Stimulated activated CD8-positive, alpha-beta memory T cell treated with anti-CD3 and anti-CD28 coated beads, Interleukin-15, amount 100 ng/mL, for 1 hour (primary cell): ENCODE measurements at regions not wholly inside any gene's neighbourhood (a gene's known extent, or its start where the extent isn't known, plus 50 kb on each side); places are given as distances from the start of the nearest gene placed in this dataset.
A peak's percentile ranks its signal among the peaks of the same experiment; 100 is the strongest.
"Not testable (repeated sequence)": the region's sequence is repeated elsewhere in the genome, so short reads cannot be mapped to it uniquely, and the experiment has no call there.

Source experiments
- DNase-seq: peaks from one replicate; pipeline ENCODE4 v3.0.0-alpha.2; 2020; ENCODE audit warnings: low read depth

DNA sequence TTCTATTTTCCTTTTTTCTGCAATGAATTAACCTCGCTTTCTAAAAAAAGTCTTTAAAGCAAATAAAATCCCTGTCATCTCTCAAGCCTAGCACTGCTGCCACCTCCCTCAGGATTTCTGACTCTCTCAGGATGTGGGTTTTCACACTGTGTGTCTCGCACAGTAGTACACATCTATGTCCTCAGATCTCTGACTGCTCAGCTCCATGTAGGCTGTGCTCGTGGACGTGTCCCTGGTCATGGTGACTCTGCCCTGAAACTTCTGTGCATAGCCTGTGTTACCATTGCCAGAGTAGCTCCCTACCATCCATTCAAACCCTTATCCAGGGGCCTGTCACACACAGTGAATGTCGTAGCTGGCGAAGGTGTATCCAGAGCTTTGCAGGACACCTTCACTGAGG is 619.3 kb downstream of the TMEM121 start:
- not testable (repeated sequence) for DNase-seq

DNA sequence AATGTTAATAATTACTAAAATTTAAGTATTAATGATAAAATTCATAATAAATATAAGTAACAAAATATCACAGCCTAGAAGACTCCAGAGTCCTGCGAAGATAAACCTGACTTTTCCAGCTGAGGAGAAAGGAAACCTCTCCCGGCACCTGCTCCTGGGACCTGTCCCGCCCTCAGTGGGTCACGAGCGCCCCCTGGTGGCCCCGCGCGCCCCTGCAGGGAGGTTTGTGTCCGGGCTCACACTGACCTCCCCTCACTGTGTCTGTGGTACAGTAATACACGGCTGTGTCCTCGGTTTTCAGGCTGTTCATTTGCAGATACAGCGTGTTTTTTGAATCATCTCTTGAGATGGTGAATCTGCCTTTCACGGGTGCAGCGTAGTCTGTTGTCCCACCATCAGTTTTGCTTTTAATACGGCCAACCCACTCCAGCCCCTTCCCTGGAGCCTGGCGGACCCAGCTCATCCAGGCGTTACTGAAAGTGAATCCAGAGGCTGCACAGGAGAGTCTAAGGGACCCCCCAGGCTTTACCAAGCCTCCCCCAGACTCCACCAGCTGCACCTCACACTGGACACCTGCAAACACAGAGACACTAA is 627.1 kb downstream of the TMEM121 start:
- DNase-seq = peak; percentile 75

DNA sequence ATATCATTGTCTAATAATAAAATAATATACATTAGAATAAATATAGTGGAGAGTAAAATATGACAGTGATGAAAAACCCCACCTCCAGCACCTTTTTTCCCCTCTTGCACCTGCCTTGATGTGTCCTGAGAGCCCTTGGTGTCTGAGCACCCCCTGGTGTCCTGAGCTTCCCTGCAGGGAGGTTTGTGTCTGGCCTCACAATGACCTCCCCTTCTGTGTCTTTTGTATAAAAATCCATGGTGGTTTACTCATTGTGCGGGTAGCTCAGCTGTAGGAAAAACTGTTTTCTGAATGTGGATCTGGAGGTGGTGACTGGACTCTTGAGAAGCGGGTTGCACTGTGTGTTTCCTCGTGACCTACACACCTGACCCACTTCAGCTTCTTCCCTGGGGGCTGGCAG is 636.9 kb downstream of the TMEM121 start:
- DNase-seq = no peak

DNA sequence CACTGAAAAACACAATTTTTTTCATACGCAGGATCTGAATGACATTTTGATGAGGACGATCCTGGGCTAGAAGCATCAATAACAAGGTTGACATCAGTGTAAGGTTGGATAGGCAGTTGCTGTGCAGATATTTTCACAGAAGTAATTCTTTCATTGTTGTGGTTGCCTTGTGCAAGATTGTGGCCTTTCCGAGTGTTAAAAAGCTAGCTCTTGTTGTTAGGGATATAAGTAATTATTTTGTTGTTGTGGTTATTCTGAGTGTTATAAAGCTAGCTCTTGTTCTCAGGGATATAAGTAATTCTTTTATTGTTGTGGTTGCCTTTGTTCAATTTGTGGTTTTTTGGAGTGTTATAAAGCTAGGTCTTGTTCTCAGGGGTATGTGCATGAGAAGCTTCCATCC is 637.4 kb downstream of the TMEM121 start:
- DNase-seq = not testable (repeated sequence)

DNA sequence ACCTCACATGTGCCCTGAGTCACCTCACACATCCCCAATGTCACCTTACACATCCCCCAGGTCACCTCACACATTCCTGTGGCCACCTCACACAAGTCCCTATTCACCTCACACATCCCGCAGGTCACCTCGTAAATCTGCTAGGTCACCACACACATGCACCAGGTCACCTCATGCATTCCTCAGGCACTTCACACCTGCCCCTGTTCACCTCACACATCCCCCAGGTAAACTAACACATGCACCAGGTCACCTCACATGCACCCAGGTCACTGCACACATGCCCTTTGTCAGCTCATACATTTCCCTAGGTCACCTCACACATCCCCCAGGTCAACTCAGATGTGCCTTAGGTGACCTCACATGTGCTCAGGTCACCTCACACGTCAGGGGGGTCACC is 639.8 kb downstream of the TMEM121 start:
- DNase-seq = no peak

DNA sequence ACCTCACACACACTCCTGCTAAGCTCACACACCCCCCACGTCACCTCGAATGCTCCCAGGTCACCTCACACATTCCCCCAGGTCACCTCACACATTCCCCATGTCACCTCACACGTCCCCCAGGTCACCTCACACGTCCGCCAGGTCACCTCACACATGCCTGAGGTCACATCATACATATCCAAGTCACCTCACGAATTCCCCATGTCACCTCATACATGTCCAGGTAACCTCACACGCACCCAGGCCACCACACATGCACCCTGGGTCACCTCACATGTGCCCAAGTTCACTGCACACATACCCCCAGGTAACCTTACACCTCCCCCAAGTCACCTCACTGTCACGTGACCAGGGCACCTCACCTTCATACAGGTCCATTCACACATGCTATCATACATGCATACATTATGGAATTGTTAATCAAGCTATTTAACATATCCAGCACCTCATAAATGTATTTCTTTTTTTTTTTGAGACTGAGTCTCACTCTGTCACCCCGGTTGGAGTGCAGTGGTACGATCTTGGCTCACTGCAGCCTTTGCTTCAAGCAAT is 640.3 kb downstream of the TMEM121 start:
- DNase-seq = no peak

DNA sequence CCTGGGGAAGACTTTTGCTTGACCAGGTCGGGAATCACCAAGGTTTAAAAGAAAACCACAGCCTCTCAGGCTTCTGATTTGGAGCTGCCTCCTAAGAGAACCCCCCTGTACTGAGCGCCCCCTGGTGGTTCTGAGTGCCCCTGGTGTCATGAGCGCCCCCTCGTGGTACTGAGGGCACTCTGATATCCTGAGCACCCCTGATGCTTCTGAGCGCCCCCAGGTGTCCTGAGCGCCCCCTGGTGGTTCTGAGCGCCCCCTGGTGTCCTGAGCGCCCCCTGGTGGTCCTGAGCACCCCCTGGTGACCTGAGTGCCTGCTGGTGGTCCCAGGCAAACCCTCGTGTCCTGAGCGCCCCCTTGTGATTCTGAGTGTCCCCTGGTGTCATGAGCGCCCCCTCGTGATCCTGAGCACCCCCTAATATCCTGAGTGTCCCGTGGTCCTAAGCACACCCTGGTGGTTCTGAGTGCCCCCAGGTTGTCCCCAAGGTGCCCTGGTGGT is 643.8 kb downstream of the TMEM121 start:
- peak; percentile 26 for DNase-seq

DNA sequence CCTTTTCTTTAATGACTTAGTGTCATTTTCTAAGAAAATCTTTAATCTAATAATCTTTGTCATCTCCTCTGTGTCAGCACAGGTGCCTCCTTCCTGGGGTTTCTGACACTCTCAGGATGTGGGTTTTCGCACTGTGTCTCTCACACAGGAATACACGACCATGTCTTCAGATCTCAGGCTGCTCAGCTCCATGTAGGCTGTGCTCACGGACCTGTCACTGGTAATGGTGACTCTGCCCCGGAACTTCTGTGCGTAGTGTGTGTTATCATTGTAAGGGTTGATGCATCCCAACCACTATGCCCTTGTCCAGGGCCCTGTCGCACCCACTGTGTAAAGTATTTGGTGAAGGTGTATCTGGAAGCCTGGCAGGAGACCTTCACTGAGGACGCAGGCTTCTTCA is 647.8 kb downstream of the TMEM121 start:
- no peak for DNase-seq

DNA sequence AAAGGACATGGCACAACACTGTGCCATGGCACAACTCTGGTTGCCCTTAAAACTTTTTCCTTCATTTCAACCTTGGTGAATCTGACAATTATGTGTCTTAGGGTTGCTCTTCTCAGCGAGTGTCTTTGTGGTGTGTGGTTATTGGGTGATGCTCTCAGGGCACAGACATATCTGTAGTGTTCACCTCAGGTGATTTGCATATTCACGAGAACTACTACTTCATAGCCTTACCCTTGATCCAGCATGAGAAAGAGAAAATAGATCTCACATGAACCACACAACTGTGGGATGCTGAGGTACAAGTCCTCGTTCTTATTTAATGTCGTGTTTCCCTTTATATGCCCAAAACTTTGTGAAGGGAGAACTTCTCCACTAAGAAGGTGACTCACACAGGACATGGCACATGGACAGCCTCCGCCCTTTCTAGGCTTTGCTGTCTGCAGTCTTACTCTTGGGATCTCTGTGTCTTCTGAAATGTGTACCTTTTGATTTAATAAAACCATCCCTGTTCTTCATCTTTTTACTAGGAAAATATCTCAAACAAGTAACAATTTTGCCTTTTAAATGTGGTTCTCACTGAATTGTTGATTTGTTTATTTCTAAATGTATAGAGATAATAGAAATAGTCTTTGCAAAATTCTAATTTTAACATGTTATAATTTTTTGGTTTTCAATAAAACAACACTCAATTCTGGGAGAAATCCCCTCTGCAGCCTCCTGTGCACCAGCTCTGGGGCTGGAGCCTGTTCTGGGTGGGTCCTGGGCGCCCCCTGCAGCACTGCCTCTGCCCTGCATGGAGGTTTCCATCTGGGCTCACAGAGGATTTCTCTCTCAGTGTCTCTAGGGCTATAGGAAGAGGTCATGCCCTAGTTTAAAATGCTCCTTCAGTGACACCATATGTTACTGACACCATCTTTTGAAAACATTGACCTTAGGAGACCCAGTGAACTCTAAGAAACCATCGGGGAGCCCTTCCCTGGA is 651.2 kb downstream of the TMEM121 start:
- not testable (repeated sequence) for DNase-seq

DNA sequence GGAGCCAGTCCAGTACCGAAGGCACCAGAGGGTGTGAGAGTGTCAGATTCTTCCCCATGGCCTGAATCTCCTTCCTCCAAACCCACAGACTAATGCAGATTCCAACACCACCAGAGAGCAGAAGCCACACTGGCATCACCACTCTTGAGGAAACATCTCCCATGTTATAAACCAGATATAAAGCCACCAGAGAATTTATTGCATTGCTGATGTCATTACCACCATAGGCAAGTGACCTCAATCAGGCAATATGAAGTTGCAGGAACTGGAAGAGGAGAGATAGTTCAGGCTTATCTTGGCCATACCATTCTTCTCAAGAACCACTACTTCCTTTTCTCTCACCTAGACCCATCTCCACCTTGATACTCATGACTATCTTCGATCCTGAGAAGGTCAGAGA is 653.4 kb downstream of the TMEM121 start:
- no peak for DNase-seq

DNA sequence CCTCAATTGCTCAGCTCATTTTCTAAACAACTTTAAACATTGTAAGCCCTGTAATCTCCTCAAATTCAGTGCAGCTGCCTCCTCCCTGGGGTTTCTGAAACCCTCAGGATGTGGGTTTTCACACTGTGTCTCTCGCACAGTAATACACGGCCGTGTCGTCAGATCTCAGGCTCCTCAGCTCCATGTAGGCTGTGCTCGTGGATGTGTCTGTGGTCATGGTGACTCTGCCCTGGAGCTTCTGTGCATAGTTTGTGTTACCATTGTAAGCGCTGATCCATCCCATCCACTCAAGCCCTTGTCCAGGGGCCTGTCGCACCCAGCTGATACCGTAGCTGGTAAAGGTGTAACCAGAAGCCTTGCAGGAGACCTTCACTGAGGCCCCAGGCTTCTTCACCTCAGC is 658.4 kb downstream of the TMEM121 start:
- peak; percentile 30 for DNase-seq

DNA sequence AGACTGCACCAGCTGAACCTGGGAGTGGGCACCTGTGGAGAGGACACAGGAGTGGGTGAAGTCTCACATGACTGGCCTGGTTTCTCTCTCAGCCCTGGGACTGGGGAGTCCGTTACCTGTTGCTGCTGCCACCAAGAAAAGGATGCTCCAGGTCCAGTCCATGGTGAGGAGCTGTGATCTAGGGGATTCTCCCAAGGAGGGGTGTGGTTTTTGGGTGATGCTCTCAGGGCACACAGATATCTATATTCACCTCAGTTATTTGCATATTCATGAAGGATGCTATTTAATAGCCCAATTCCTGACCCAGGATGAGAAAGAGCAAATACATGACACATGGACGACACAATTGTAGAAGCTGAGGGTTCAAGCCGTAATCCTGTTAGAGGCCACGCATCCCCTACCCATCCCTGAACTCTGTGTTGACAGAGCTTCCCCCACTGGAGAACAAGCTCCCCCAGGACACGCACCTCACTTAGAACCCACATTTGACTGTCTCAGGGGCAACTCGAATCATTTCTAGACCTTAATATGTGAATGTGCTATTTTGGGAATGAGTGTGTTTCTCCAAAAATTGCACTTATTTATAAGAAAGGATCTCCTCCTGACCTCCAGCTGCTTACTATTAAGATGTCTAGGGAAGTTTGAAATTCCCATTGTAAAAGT is 658.9 kb downstream of the TMEM121 start:
- not testable (repeated sequence) for DNase-seq

DNA sequence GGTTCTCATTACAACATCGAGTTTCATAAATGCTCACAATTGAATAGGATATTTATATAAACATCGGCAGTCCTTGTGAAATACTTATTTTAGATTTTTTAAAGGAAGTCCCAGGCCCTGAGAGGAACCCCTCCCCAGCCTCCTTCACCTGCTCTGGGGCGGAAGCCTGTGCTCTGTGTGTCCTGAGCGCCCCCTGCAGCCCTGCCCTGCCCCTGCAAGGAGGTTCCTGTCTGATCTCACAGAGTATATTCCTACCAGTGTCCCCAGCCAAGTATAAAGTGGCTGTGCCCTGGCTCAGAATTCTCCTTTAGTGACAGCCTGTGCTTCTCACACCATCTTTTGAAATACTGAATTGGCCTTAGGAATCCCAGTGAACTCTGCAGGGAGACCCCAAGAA is 659.5 kb downstream of the TMEM121 start:
- peak; percentile 41 for DNase-seq

DNA sequence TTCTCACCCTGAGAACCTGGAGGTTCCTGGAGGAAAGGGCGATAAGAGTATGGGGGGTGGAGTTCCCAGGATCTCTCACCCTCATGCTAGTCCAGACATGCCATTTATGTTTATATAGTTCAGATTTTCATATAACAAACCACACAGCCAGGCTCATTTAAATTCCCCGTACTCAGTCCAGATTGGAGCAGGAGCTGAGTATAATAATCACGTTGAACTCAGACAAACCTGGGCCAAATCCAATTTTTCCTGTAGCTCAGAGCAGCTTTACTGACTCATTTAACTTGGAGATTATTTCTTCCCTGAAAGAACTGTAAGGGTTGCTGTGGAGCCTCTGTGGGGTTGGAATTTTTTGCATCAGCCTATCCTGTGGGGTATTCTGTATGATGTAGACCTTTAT is 660.8 kb downstream of the TMEM121 start:
- DNase-seq = no peak

DNA sequence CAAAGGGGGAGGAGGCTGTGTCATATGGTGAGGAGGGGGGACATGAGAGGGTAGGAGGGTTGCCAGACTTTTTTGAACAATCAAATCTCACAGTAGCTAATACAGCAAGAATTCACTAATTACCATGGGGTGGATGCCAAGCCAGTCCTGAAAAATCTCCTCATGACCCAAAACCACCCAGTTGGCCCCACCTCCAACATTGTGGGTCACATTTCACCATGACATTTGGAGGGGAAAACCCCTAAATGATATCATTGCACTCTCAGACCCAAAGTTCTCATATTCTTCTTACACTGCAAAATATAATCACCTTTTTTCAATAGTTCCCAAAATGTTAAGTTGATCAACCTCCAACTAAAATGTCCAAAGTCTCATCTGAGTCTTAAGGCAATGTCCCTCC is 666.3 kb downstream of the TMEM121 start:
- DNase-seq = not testable (repeated sequence)

DNA sequence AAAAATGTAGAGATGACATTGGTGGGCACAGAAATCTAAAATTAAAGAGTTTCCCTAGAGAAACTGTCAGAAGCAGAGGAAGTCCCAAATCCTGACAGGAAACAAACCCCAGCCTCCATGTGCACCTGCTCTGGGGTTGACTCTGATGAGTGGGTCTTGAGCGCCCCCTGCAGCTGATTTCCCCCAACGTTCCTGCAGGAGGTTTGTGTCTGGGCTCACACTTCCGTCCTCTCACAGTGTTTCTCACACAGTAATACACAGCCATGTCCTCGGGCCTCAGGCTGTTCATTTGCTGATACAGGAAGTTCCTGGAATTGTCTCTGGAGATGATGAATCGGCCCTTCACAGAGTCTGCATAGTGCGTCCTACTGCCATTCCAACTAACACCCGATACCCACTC is 670.1 kb downstream of the TMEM121 start:
- peak; percentile 41 for DNase-seq

DNA sequence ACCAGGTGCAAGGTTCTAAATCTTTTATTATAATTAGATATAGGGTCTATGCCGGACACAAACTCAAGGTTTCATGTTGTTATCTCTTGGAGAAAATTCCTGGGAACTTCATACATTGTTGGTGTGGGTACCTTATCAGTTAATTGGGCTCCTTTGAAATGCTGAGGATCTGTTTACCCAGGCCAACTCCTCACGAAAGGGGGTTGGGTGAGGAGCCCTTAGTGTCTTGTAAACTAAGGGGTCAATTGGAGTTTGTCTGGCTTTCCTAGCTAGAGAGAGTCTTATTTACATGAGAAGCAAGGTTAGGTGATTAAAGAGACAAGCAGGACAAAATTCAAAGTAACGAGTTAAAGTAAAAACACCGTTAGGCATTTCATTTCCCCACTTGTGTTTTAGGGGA is 670.9 kb downstream of the TMEM121 start:
- DNase-seq = not testable (repeated sequence)

DNA sequence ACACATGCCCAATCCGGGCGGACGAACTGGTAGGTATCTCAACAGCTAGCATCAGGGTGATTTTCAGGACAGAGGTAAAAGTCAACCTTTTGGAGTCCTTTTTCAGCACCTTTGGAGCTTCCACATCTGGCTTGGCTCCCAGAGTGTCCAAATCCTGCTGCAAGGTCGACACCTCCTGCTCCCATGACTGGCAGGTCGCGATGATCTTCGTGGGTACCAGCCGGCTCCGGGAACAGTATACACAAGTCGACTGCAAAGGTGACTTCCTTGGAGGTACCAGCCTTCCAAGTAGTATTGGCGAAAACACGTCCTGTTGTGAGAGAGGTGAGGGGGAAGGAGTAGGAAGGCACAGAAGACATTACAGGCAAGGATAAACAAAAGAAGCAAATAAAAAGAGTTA is 672.7 kb downstream of the TMEM121 start:
- DNase-seq = no peak

DNA sequence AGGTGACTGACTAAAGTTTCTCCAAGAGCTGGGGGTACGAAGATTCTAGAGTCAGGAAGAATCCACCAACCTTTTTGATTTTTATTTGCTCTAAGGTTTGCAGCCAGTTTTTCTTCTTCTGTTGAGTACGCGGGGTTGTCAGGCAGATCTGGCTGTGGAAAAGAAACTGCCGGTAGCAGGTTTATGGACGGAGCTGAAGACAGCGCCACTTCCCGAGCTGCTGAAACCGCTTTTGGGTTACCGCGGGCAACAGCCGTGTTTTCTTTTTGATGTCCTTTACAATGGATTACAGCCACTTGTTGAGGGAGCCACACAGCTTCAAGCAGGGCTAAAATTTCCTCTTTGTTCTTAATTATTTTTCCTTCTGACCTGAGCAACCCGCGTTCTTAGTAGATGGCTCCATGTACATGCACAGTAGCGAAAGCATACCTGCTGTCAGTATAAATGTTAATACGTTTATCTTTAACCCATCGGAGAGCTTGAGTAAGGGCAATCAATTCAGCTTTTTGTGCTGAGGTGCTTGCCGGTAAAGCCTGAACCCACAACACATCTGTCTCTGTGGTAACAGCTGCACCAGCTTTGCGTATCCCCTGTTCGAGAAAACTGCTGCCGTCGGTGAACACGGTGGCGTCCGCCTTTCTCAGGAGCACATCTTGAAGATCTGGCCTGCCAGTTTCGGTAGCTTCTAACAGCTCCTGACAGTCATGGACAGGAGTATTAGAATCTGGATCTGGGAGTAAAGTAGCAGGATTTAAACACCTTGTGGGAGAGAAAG is 674.3 kb downstream of the TMEM121 start:
- DNase-seq = no peak

DNA sequence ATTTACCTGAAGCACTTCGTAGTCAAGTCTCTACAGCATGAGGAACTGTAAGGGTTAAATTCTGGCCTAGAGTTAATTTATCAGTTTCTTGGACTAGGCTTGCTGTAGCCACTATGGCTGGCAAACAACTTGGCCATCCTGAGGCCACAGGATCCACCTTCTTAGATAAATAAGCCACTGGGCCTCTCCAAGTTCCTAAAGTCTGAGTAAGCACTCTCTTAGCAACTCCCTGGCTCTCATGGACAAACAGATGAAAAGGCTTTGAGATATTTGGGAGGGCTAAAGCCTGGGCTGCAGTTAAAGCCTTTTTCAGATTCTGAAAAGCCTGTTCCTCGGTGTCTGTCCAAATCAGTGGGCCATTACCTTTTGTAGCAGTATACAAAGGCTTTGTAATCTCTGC is 675.0 kb downstream of the TMEM121 start:
- DNase-seq = no peak

DNA sequence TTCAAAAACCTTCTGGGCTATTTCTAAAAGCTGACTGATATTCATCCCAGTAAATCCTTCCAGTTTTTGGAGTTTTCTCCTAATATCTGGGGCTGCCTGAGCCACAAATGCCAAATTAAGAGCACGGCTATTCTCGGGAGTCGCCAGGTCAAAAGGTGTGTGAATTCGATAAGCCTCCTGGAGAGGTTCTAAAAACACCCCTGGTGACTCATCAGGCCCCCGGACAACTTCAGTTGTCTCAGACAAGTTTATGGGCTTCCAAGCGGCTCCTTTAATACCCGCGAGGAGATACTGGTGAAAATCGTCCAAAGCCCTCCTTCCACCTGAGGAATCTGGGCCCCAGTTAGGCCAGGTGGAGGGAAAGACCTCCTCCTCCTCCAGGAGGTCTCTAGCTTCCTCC is 677.1 kb downstream of the TMEM121 start:
- no peak for DNase-seq

DNA sequence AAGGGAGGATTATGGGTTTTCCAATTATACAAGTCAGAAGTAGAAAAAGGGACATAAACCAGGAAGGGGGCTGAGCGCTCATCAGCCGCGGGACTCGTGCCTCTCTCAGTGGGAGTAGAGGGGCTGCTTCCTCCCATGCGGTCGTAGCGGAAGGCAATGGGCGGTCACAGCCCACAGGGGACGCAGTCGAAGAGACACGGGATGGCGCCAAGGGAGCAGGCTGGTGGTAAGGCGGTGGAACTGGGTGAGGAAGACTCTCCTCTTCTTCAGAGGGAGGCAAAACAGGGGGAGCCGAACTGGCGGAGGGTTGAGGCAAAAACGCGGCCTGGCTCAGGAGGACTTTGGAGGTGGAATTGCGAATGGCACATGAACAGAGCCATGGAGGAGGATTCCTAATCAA is 677.7 kb downstream of the TMEM121 start:
- DNase-seq = no peak
